ENCODE measurements at regions not wholly inside any gene's neighbourhood (a gene's known extent, or its start where the extent isn't known, plus 50 kb on each side); places are given as distances from the start of the nearest gene placed in this dataset.

DNA sequence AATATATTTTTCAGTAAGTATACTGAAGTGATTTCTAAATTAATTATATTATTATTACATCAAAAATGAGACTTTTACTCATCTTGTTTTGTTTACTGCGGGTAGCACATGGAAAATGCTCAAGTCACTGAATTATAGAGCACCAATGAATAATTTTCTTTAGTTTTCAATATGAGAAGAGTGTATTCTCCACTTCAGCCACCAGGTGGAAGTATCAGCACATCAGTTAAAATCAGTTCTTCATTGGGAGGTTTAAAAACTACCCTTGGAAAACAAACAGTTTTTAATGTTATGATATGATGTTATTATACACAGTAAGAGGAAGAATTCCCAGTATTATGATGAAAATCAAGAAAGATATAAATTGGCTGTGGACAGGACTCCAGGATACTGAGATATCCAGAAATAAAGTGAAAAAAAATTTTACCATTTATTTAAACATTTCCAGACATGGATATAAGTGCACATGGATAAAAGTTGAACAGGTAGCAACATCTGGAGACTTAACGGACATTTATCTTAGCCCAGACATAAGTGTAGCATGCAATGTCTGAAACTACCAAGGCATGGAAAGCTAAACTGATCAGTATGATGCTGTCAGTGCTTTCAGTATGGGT, 467.3 kb downstream of the KCNJ2 start:
- TF ChIP-seq, protein P1, sequence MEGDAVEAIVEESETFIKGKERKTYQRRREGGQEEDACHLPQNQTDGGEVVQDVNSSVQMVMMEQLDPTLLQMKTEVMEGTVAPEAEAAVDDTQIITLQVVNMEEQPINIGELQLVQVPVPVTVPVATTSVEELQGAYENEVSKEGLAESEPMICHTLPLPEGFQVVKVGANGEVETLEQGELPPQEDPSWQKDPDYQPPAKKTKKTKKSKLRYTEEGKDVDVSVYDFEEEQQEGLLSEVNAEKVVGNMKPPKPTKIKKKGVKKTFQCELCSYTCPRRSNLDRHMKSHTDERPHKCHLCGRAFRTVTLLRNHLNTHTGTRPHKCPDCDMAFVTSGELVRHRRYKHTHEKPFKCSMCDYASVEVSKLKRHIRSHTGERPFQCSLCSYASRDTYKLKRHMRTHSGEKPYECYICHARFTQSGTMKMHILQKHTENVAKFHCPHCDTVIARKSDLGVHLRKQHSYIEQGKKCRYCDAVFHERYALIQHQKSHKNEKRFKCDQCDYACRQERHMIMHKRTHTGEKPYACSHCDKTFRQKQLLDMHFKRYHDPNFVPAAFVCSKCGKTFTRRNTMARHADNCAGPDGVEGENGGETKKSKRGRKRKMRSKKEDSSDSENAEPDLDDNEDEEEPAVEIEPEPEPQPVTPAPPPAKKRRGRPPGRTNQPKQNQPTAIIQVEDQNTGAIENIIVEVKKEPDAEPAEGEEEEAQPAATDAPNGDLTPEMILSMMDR (conservative IDR thresholded peaks at IDR 0.05; ENCODE audit: low read length): peak; percentile 71
- no peak for TF ChIP-seq EZH2phosphoT487 (IDR thresholded peaks at IDR 0.05; ENCODE audit: borderline replicate concordance)

Data from Loucy (cell line).